Astrocyte (in vitro differentiated cells and primary cell): ENCODE measurements at regions not wholly inside any gene's neighbourhood (a gene's known extent, or its start where the extent isn't known, plus 50 kb on each side); places are given as distances from the start of the nearest gene placed in this dataset.

Experiments
- EZH2 ChIP-seq: IDR thresholded peaks from 2 replicates; pipeline ENCODE4 v1.6.1; 2012; ENCODE audit warnings: mild to moderate bottlenecking, low read length, inconsistent platforms; ENCODE audit not compliant: insufficient read depth
- TF ChIP-seq, protein P1 (sequence below): IDR thresholded peaks from 2 replicates; pipeline ENCODE4 v1.5.1; 2011; ENCODE audit warnings: low read depth, mild to moderate bottlenecking, inconsistent platforms, low read length, moderate library complexity; ENCODE audit not compliant: insufficient read depth

DNA sequence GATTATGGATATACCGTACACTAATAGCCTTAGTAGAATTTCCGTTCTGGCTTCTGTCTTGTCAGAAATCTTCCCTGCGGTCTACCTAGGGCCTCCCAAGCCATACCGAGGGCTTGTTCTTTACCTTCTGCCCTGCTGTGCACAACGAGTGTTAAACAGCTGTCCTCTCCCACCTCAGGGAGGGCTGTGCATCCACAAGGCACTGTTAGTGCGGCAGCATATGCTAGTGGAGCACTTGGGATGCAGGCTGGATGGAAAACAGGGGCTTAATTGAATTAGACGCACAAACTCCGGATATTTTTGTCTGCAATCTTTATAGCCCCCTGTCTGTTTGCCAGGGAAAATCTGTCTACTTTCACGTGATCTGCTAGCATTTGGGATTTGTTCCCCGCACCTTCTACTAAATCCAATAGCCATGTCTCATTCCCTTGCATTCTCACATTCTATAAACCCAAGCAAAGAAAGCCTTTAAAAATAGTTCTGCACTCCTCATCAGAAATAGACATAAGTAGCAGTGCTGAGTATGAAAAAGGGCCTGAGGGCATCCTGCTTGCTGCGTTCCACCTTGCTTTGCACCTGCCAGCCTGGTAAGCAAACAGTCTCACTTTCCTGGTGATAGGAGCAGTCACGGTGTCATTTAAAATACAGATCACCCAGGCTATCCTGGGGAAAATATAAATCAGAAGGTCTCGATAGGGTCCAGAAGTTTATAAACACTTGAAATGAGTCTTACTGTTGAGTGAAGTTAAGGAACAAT is 382.6 kb downstream of the RASEF start:
- TF ChIP-seq EZH2: no peak
- TF ChIP-seq, protein P1, sequence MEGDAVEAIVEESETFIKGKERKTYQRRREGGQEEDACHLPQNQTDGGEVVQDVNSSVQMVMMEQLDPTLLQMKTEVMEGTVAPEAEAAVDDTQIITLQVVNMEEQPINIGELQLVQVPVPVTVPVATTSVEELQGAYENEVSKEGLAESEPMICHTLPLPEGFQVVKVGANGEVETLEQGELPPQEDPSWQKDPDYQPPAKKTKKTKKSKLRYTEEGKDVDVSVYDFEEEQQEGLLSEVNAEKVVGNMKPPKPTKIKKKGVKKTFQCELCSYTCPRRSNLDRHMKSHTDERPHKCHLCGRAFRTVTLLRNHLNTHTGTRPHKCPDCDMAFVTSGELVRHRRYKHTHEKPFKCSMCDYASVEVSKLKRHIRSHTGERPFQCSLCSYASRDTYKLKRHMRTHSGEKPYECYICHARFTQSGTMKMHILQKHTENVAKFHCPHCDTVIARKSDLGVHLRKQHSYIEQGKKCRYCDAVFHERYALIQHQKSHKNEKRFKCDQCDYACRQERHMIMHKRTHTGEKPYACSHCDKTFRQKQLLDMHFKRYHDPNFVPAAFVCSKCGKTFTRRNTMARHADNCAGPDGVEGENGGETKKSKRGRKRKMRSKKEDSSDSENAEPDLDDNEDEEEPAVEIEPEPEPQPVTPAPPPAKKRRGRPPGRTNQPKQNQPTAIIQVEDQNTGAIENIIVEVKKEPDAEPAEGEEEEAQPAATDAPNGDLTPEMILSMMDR: no peak
